ENCODE measurements at regions not wholly inside any gene's neighbourhood (a gene's known extent, or its start where the extent isn't known, plus 50 kb on each side); places are given as distances from the start of the nearest gene placed in this dataset.

DNA sequence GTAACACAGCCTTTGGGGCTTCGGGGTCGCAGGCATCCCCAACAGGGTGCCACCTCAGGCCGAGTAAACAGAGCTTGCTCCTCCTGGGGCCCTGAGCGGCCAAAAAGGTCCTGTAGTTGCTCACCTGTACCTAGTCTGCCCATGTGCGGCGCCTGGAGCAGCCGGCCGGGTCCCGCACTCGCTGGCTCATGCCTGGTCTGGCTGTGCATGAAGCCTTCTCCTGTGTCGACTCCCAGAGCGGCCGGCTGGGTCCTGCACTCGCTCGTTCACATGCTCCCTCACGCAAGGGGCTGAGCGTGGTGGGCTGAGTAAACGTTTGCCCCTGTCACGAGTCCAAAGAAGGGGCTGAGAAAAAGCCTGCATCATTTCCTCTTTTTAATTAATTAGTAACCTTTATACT lies 162.4 kb upstream of the TUT7 start:
- H3K27me3 ChIP-seq (ENCODE audit: control insufficient read depth, insufficient read depth, low read length), result no peaks in the 10 kb centered on the region
- H3K36me3 ChIP-seq (ENCODE audit: control insufficient read depth, insufficient read depth, low read length), result no peaks in the 10 kb centered on the region
- no peak overlapping the region for H3K4me3 ChIP-seq (ENCODE audit: low read length)
- H3K27ac ChIP-seq (ENCODE audit: low read length), result no peak overlapping the region
- H3K9me3 ChIP-seq (replicated peaks; ENCODE audit: control insufficient read depth, low read depth, low read length), result no peaks in the 10 kb centered on the region
- DNase-seq, result no peak
- WGBS (ENCODE audit: insufficient coverage), result 87% methylated on average over 13 of the region's 19 CpGs
- H3K4me1 ChIP-seq (ENCODE audit: control insufficient read depth, insufficient read depth, low read length), result peaks cover 4% of the 10 kb centered on the region

DNA sequence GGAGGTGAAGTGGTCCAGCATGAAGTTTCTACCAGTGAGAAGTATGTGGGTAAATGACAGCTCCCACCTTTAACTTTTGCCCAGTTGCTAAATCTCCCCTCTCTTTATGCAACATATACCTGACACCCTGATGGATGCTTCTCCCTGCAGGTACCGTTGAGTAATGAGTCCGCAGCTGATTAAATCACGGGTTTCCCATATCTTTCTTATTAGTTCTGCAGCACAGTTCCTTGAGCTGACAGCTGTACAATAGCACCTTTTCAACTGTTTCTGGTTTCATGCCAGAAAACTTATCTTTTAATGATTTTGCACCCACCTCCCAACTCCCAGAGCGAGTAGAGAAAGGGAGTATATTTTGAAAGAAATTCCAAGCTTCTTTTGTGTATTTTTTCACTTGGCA lies 161.0 kb upstream of the TUT7 start:
- no peak overlapping the region for H3K27ac ChIP-seq (ENCODE audit: low read length)
- no peaks in the 10 kb centered on the region for H3K36me3 ChIP-seq (ENCODE audit: control insufficient read depth, insufficient read depth, low read length)
- peaks cover 4% of the 10 kb centered on the region for H3K4me1 ChIP-seq (ENCODE audit: control insufficient read depth, insufficient read depth, low read length)
- H3K27me3 ChIP-seq (ENCODE audit: control insufficient read depth, insufficient read depth, low read length), result no peaks in the 10 kb centered on the region
- H3K4me3 ChIP-seq (ENCODE audit: low read length), result no peak overlapping the region
- 72% methylated on average over 3 of the region's 4 CpGs for WGBS (ENCODE audit: insufficient coverage)
- no peaks in the 10 kb centered on the region for H3K9me3 ChIP-seq (replicated peaks; ENCODE audit: control insufficient read depth, low read depth, low read length)
- DNase-seq, result no peak

DNA sequence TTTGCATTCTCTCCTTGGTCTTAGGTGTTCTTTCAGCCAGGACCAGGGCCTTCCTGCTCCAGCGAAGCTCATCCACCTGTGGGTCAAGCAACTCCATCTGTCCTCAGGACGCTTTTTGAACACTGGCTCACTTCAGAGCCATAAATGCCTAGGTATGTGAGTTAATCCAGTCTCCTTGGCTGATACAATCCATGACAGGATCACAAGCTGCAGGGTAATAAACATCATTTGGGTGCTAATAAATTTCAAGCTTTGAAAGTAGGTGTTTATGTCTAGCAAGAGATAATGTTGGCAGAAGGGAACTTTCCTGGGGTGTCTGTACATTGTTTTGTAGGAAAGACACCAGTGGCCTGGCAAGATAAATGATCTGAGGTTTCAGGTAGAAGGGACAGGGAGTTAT lies 159.2 kb upstream of the TUT7 start:
- H3K36me3 ChIP-seq (ENCODE audit: control insufficient read depth, insufficient read depth, low read length), result no peaks in the 10 kb centered on the region
- no CpG with 5 or more reads among the region's 2 CpGs for WGBS (ENCODE audit: insufficient coverage)
- no peak for DNase-seq
- no peaks in the 10 kb centered on the region for H3K9me3 ChIP-seq (replicated peaks; ENCODE audit: control insufficient read depth, low read depth, low read length)
- no peak overlapping the region for H3K27ac ChIP-seq (ENCODE audit: low read length)
- no peaks in the 10 kb centered on the region for H3K27me3 ChIP-seq (ENCODE audit: control insufficient read depth, insufficient read depth, low read length)
- H3K4me1 ChIP-seq (ENCODE audit: control insufficient read depth, insufficient read depth, low read length), result peaks cover 3% of the 10 kb centered on the region
- H3K4me3 ChIP-seq (ENCODE audit: low read length), result no peak overlapping the region

DNA sequence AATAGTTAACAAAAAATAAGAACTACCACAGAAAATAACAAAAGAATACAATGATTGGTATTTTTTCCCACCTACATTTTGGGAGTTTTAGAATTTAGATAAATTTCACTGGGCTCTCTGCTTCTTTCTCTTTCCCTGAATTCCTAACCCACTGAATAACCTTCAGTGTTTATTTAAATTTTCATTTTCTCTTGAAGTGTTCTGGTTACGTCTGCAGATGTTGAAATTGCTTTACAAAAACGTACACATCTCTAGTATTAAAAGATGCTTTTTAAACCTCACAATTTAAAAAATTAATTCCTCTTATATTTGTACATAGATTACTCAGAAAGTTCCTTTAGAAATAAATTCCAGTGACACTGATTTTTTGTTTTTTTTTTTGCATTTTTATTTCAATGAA lies 158.7 kb upstream of the TUT7 start:
- no peak for DNase-seq
- peaks cover 3% of the 10 kb centered on the region for H3K4me1 ChIP-seq (ENCODE audit: control insufficient read depth, insufficient read depth, low read length)
- H3K27me3 ChIP-seq (ENCODE audit: control insufficient read depth, insufficient read depth, low read length), result no peaks in the 10 kb centered on the region
- no CpG with 5 or more reads among the region's 2 CpGs for WGBS (ENCODE audit: insufficient coverage)
- H3K36me3 ChIP-seq (ENCODE audit: control insufficient read depth, insufficient read depth, low read length), result no peaks in the 10 kb centered on the region
- no peak overlapping the region for H3K27ac ChIP-seq (ENCODE audit: low read length)
- no peak overlapping the region for H3K4me3 ChIP-seq (ENCODE audit: low read length)
- no peaks in the 10 kb centered on the region for H3K9me3 ChIP-seq (replicated peaks; ENCODE audit: control insufficient read depth, low read depth, low read length)

DNA sequence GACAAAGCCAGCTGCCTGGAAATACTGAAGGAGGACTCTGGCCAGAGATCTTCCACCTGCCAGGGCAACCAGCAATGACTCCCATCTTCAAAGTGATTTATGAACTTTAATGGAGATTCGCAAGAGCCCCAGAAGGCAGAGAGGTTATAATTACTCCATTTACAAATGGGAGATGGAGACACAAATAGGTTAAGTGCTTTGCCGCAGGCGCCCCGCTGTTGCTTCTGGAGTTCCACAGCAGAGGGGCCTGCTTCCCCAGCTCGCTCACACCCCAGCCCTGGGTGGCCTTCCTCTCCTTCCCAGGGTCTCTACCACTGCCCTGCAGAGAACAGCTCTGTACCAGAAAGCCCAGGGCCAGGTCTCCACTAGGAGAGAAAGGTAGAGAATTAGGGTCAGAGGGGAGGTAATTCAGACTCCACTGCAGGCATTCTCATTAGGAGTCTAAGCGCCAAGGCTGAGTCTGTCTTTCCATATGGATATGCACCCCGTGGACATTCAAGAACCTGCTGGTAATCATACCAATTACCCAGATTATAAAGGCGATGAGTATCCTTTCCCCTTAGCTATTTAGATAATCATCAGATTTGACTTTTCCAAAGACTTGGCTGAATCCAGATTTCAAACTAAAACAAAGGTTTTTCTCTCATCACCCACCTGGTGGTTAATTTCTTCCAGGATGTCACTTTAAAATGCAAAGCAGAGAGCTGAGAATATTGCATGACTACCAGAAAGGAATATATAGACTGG lies 157.6 kb upstream of the TUT7 start:
- Histone ChIP-seq H3K27ac (ENCODE audit: low read length) (no peak overlapping the region), H3K36me3 (ENCODE audit: control insufficient read depth, insufficient read depth, low read length) (no peaks in the 10 kb centered on the region), H3K27me3 (ENCODE audit: control insufficient read depth, insufficient read depth, low read length) (no peaks in the 10 kb centered on the region), H3K4me1 (ENCODE audit: control insufficient read depth, insufficient read depth, low read length) (peaks cover 10% of the 10 kb centered on the region), H3K9me3 (replicated peaks; ENCODE audit: control insufficient read depth, low read depth, low read length) (no peaks in the 10 kb centered on the region), H3K4me3 (ENCODE audit: low read length) (no peak overlapping the region)
- 67% methylated on average over 3 of the region's 8 CpGs for WGBS (ENCODE audit: insufficient coverage)
- DNase-seq, result no peak

DNA sequence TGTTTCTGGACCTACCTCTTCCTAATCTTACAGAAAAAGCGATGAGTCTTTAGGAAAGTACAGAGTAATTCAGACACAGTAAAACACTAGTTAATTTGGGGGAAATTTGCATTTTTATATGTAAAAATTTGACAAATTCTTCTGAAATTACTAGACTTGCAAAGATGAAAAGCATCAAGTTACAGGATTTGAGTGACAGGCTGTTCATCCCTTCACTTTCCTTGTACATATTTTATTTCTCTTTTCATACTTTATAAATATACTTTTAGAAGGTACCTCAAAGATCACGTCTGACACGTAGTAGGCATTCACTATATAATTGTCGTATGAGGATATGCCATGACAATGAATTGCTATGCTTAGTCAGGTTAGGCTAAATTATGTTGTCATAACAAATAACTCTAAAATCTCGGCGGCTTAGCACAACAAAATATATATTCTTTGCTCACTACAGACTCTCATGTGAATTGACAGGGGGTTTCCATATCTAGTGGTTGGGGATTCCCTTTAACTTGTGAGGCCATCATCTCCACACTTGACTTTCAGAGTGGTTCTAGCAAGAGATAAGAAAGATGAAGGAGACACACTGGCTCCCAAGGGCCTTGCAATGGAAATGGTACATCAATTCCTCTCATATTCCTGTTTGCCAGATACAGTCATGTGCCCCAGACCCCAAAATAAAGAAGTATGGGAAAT lies 154.1 kb upstream of the TUT7 start:
- no peaks in the 10 kb centered on the region for H3K36me3 ChIP-seq (ENCODE audit: control insufficient read depth, insufficient read depth, low read length)
- no CpG with 5 or more reads among the region's 6 CpGs for WGBS (ENCODE audit: insufficient coverage)
- H3K9me3 ChIP-seq (replicated peaks; ENCODE audit: control insufficient read depth, low read depth, low read length), result no peaks in the 10 kb centered on the region
- H3K4me3 ChIP-seq (ENCODE audit: low read length), result no peak overlapping the region
- peak overlapping the region; percentile 71 for H3K27ac ChIP-seq (ENCODE audit: low read length)
- H3K27me3 ChIP-seq (ENCODE audit: control insufficient read depth, insufficient read depth, low read length), result no peaks in the 10 kb centered on the region
- DNase-seq, result no peak
- H3K4me1 ChIP-seq (ENCODE audit: control insufficient read depth, insufficient read depth, low read length), result peaks cover 10% of the 10 kb centered on the region

DNA sequence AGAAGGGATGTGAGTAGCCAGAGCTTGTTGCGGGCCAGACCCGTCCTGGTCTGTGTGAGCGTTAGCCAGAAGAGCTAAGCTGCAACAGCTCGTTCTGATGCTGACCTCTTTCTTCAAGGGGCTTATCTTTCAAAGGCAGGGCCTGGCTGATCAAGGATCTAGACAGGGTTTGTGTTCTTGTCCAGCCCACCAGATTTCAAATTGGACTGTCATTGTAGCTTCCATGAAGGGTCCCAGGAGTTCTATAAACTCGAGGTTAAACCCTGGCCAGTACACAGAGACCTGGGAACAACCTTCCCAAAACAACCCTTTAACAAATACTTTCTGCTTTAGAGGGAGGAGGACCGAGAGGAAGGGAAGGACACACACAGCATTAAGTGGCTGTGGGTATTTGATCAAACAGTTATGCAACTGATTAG lies 153.0 kb upstream of the TUT7 start:
- Histone ChIP-seq H3K27me3 (ENCODE audit: control insufficient read depth, insufficient read depth, low read length) (no peaks in the 10 kb centered on the region), H3K27ac (ENCODE audit: low read length) (peak overlapping the region; percentile 71), H3K9me3 (replicated peaks; ENCODE audit: control insufficient read depth, low read depth, low read length) (no peaks in the 10 kb centered on the region), H3K4me3 (ENCODE audit: low read length) (no peak overlapping the region), H3K4me1 (ENCODE audit: control insufficient read depth, insufficient read depth, low read length) (peaks cover 10% of the 10 kb centered on the region), H3K36me3 (ENCODE audit: control insufficient read depth, insufficient read depth, low read length) (no peaks in the 10 kb centered on the region)
- 19% methylated on average over 4 of the region's 6 CpGs for WGBS (ENCODE audit: insufficient coverage)
- DNase-seq, result peak; percentile 89

DNA sequence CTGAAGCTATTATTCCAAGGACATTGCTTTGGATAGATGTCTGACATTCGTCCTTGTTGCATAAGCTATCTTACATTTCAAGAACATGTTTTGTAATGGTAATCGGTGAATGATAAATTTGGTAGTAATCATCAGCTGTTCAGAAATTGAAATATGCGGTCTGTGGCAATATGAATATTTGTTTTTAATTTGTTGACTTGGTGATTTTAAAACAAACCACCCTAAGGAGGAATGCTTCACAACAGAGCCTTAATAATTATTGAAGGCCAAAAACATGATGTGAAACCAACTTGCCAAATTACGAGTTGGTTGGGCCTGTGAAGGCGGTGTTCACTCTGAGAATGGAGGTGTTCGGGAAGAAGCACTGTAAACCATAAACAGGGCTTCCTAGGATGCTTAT lies 149.7 kb upstream of the TUT7 start:
- Histone ChIP-seq H3K9me3 (replicated peaks; ENCODE audit: control insufficient read depth, low read depth, low read length) (no peaks in the 10 kb centered on the region), H3K4me1 (ENCODE audit: control insufficient read depth, insufficient read depth, low read length) (peaks cover 16% of the 10 kb centered on the region), H3K36me3 (ENCODE audit: control insufficient read depth, insufficient read depth, low read length) (no peaks in the 10 kb centered on the region), H3K27me3 (ENCODE audit: control insufficient read depth, insufficient read depth, low read length) (no peaks in the 10 kb centered on the region), H3K4me3 (ENCODE audit: low read length) (no peak overlapping the region), H3K27ac (ENCODE audit: low read length) (no peak overlapping the region)
- WGBS (ENCODE audit: insufficient coverage), result 100% methylated on average over 3 of the region's 6 CpGs
- no peak for DNase-seq

DNA sequence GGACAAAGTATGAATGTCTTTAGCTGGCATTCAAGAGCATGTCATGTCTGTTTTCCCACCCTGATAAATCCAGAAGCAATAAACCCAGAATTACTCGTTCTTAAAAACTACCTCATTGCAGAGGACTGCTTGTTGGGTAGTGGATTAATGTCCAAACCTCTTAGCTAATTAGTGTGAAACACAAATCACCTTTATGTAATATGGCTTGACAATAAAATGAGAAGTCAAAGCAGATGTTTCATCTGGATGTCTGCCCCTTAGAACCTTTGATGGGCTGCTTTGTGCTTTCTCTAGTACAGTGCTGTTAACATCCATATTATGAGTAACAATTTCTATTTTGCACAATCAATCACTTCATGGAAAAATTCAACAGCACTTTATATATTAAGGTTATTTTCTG lies 149.1 kb upstream of the TUT7 start:
- Histone ChIP-seq H3K4me1 (ENCODE audit: control insufficient read depth, insufficient read depth, low read length) (peaks cover 16% of the 10 kb centered on the region), H3K4me3 (ENCODE audit: low read length) (no peak overlapping the region), H3K27ac (ENCODE audit: low read length) (no peak overlapping the region), H3K9me3 (replicated peaks; ENCODE audit: control insufficient read depth, low read depth, low read length) (no peaks in the 10 kb centered on the region), H3K27me3 (ENCODE audit: control insufficient read depth, insufficient read depth, low read length) (no peaks in the 10 kb centered on the region), H3K36me3 (ENCODE audit: control insufficient read depth, insufficient read depth, low read length) (no peaks in the 10 kb centered on the region)
- no CpG with 5 or more reads among the region's 1 CpG for WGBS (ENCODE audit: insufficient coverage)
- DNase-seq, result no peak

DNA sequence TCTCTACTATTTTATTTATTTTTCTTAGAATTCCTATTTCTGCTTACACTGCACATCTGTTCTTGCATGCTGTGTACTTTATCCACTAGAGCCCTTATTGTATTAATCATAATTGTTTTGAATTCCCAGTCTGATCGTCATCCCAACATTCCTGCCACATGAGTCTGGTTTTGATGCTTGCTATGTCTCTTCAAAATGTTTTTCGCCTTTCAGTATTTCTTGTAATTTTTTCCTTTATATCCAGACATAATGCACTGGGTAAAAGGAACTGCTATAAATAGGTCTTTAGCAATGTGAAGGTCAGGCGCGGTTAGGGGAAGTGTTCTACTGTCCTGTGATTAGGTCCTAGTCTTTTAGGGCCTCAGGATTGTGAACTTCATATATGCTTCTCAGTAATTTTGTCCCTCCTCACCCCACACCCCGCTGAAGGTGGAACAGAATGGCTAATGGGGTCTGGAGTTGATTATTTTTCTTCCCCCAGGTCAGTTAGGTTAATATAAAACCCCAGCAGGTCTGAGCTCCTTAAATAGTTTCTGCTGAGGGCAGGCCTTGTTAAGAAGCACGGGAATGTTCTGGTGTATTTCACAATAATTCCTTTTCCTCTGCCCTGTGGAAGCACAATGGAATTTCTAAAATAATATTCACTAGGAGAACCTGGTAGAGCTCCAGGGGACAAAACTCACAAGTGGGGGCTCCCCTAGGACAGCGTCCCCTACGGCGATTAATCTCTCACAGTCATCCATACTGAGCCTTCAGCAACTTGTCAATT lies 146.6 kb upstream of the TUT7 start:
- no peaks in the 10 kb centered on the region for H3K27me3 ChIP-seq (ENCODE audit: control insufficient read depth, insufficient read depth, low read length)
- H3K9me3 ChIP-seq (replicated peaks; ENCODE audit: control insufficient read depth, low read depth, low read length), result no peaks in the 10 kb centered on the region
- DNase-seq, result peak; percentile 90
- H3K4me3 ChIP-seq (ENCODE audit: low read length), result no peak overlapping the region
- no peaks in the 10 kb centered on the region for H3K36me3 ChIP-seq (ENCODE audit: control insufficient read depth, insufficient read depth, low read length)
- peaks cover 9% of the 10 kb centered on the region for H3K4me1 ChIP-seq (ENCODE audit: control insufficient read depth, insufficient read depth, low read length)
- peak overlapping the region; percentile 78 for H3K27ac ChIP-seq (ENCODE audit: low read length)
- no CpG with 5 or more reads among the region's 9 CpGs for WGBS (ENCODE audit: insufficient coverage)
